SK-N-SH (cell line): ENCODE measurements at regions not wholly inside any gene's neighbourhood (a gene's known extent, or its start where the extent isn't known, plus 50 kb on each side); places are given as distances from the start of the nearest gene placed in this dataset.
A peak's percentile ranks its signal among the peaks of the same experiment; 100 is the strongest.

Experiments used
- CTCF ChIA-PET: fragments of 300-600, 350-600 bp; formaldehyde crosslinking; extraction: SDS; loops from one replicate; lab custom pipeline; 2021; lab: Yijun Ruan, JAX
- POLR2A ChIA-PET: fragments of 350-600 bp; sonication (Branson Sonifier 250); formaldehyde crosslinking; extraction: SDS; loops from one replicate; lab custom pipeline; 2020; ENCODE audit warnings: antibody characterized with exemption, inconsistent platforms; lab: Yijun Ruan, JAX
- DNase-seq: peaks from one replicate; pipeline ENCODE4 v3.0.0; 2012
- H2AFZ ChIP-seq: fragments of 200-600 bp; sonication (generic); 2 replicates; pipeline ENCODE4 v1.8.1; 2016; ENCODE audit warnings: antibody characterized with exemption, mild to moderate bottlenecking, low read depth
- H3F3A ChIP-seq: fragments of 200-600 bp; sonication (generic); replicated peaks from 2 replicates; pipeline ENCODE3; 2016; ENCODE audit warnings: antibody characterized with exemption, mild to moderate bottlenecking; ENCODE audit not compliant: insufficient read depth
- H3K27ac ChIP-seq, 2 experiments: fragments of 200-500 bp in 1 of 2; fragments of 200-600 bp in 1 of 2; sonication (Bioruptor generic) in 1 of 2; sonication (generic), shearing (Covaris generic) in 1 of 2; 2 replicates each; pipeline versions ENCODE4 v1.5.1 to v1.6.1; 2014 to 2016; ENCODE audit warnings: low read depth in 2 of 2, inconsistent platforms in 1 of 2, low read length in 1 of 2, mild to moderate bottlenecking in 1 of 2, mixed read lengths in 1 of 2
- H3K27me3 ChIP-seq: fragments of 200-600 bp; sonication (generic), shearing (Covaris generic); 2 replicates; pipeline ENCODE4 v1.6.1; 2016; ENCODE audit warnings: mixed run types; ENCODE audit not compliant: insufficient read depth
- H3K36me3 ChIP-seq, 2 experiments: fragments of 200-500 bp in 1 of 2; fragments of 200-600 bp in 1 of 2; sonication (Bioruptor generic) in 1 of 2; sonication (generic) in 1 of 2; replicated peaks in 1 of 2; 2 replicates each; pipeline versions ENCODE3 to v1.5.1; 2014 to 2016; ENCODE audit warnings: low read length in 1 of 2, mild to moderate bottlenecking in 1 of 2; ENCODE audit not compliant: insufficient read depth in 2 of 2, control insufficient read depth in 1 of 2
- H3K4me1 ChIP-seq, 2 experiments: fragments of 200-500 bp in 1 of 2; fragments of 200-600 bp in 1 of 2; sonication (Bioruptor generic) in 1 of 2; sonication (generic), shearing (Covaris generic) in 1 of 2; 2 replicates each; pipeline versions ENCODE4 v1.5.1 to v1.6.1; 2014 to 2016; ENCODE audit warnings: low read depth in 1 of 2, low read length in 1 of 2, mixed run types in 1 of 2; ENCODE audit not compliant: insufficient read depth in 2 of 2, control insufficient read depth in 1 of 2
- H3K4me2 ChIP-seq: fragments of 200-600 bp; sonication (generic), shearing (Covaris generic); 2 replicates; pipeline ENCODE4 v1.6.1; 2017; ENCODE audit warnings: mixed run types
- H3K4me3 ChIP-seq, 2 experiments: fragments of 200-500 bp in 1 of 2; fragments of 200-600 bp in 1 of 2; sonication (Bioruptor generic) in 1 of 2; sonication (generic), shearing (Covaris generic) in 1 of 2; 2 replicates each; pipeline versions ENCODE4 v1.5.1 to v1.8.1; 2014 to 2016; ENCODE audit warnings: low read depth in 2 of 2, inconsistent platforms in 1 of 2, low read length in 1 of 2, mild to moderate bottlenecking in 1 of 2, mixed read lengths in 1 of 2, moderate library complexity in 1 of 2
- H3K79me2 ChIP-seq: fragments of 200-600 bp; sonication (generic); 2 replicates; pipeline ENCODE4 v1.8.1; 2017; ENCODE audit warnings: mild to moderate bottlenecking; ENCODE audit not compliant: insufficient read depth
- H3K9ac ChIP-seq: fragments of 200-600 bp; sonication (generic); 2 replicates; pipeline ENCODE4 v1.6.1; 2017; ENCODE audit warnings: mixed run types
- H3K9me2 ChIP-seq: fragments of 200-600 bp; sonication (generic); 2 replicates; pipeline ENCODE4 v1.6.1; 2017; ENCODE audit warnings: mixed run types
- H3K9me3 ChIP-seq: fragments of 200-600 bp; sonication (generic); 2 replicates; pipeline ENCODE4 v1.6.1; 2017; ENCODE audit warnings: mixed run types, mild to moderate bottlenecking, moderate library complexity
- H4K20me1 ChIP-seq: fragments of 200-600 bp; sonication (generic); 2 replicates; pipeline ENCODE4 v1.6.1; 2017; ENCODE audit warnings: mild to moderate bottlenecking, mixed run types; ENCODE audit not compliant: insufficient read depth
- ELF1 ChIP-seq: IDR thresholded peaks from 2 replicates; pipeline ENCODE4 v1.4.0; 2012
- EP300 ChIP-seq, 2 experiments: IDR thresholded peaks; 2 replicates each; pipeline versions ENCODE4 v1.4.0 to v1.6.1; 2012; ENCODE audit warnings: borderline replicate concordance in 1 of 2, low read depth in 1 of 2, low read length in 1 of 2
- EZH2phosphoT487 ChIP-seq: fragments of 200-600 bp; sonication (generic); IDR thresholded peaks from 2 replicates; pipeline ENCODE4 v1.6.1; 2017; ENCODE audit warnings: low read depth, mixed run types, mild to moderate bottlenecking, antibody characterized with exemption, moderate library complexity, borderline replicate concordance
- GABPA ChIP-seq: IDR thresholded peaks from 2 replicates; pipeline ENCODE4 v1.4.0; 2012; ENCODE audit warnings: low read depth, mild to moderate bottlenecking
- GATA2 ChIP-seq: sonication (generic); formaldehyde crosslinking; IDR thresholded peaks from 2 replicates; pipeline ENCODE4 v1.5.0; 2020; ENCODE audit warnings: mild to moderate bottlenecking, missing genetic modification reagents
- MEF2A ChIP-seq: IDR thresholded peaks from 2 replicates; pipeline ENCODE4 v1.4.0; 2012; ENCODE audit warnings: low read depth, borderline replicate concordance
- MXI1 ChIP-seq: IDR thresholded peaks from 2 replicates; pipeline ENCODE4 v1.6.1; 2012; ENCODE audit warnings: mild to moderate bottlenecking, low read depth, low read length, improper control_type of control experiment
- NFIC ChIP-seq: IDR thresholded peaks from 2 replicates; pipeline ENCODE4 v1.4.0; 2012; ENCODE audit warnings: borderline replicate concordance
- NRF1 ChIP-seq: IDR thresholded peaks from 2 replicates; pipeline ENCODE4 v1.6.1; 2012; ENCODE audit warnings: low read depth, mild to moderate bottlenecking, low read length
- SIN3A ChIP-seq: IDR thresholded peaks from 2 replicates; pipeline ENCODE4 v1.6.1; 2012; ENCODE audit warnings: low read depth, mild to moderate bottlenecking, low read length, moderate library complexity, borderline replicate concordance
- TAF1 ChIP-seq: IDR thresholded peaks from 2 replicates; pipeline ENCODE4 v1.6.1; 2012; ENCODE audit warnings: low read depth, mild to moderate bottlenecking, low read length, moderate library complexity, borderline replicate concordance
- TCF12 ChIP-seq: IDR thresholded peaks from 2 replicates; pipeline ENCODE4 v1.4.0; 2012
- TEAD4 ChIP-seq: IDR thresholded peaks from 2 replicates; pipeline ENCODE4 v1.4.0; 2012; ENCODE audit warnings: mild to moderate bottlenecking, borderline replicate concordance; ENCODE audit not compliant: insufficient read depth
- YY1 ChIP-seq: IDR thresholded peaks from 2 replicates; pipeline ENCODE4 v1.4.0; 2012; ENCODE audit warnings: low read depth, mild to moderate bottlenecking
- WGBS: methylation state at CpG from one replicate; pipeline ENCODE4 v1.1.6; 2017; ENCODE audit warnings: low lambda C conversion rate; 5-methylcytosine and 5-hydroxymethylcytosine counted together
- TF ChIP-seq, protein P1 (sequence below): IDR thresholded peaks from 2 replicates; pipeline ENCODE4 v1.4.0; 2012; ENCODE audit warnings: low read depth
- TF ChIP-seq, protein P2 (sequence below): fragments of 200-600 bp; sonication (generic); IDR thresholded peaks from 2 replicates; pipeline ENCODE4 v1.6.1; 2017; ENCODE audit warnings: antibody characterized with exemption, mild to moderate bottlenecking, moderate library complexity
- TF ChIP-seq, protein P3 (sequence below): IDR thresholded peaks from 2 replicates; pipeline ENCODE4 v1.6.1; 2012; ENCODE audit warnings: mild to moderate bottlenecking, low read depth, low read length, moderate library complexity
- TF ChIP-seq, protein P4 (sequence below): IDR thresholded peaks from 2 replicates; pipeline ENCODE4; 2012

DNA sequence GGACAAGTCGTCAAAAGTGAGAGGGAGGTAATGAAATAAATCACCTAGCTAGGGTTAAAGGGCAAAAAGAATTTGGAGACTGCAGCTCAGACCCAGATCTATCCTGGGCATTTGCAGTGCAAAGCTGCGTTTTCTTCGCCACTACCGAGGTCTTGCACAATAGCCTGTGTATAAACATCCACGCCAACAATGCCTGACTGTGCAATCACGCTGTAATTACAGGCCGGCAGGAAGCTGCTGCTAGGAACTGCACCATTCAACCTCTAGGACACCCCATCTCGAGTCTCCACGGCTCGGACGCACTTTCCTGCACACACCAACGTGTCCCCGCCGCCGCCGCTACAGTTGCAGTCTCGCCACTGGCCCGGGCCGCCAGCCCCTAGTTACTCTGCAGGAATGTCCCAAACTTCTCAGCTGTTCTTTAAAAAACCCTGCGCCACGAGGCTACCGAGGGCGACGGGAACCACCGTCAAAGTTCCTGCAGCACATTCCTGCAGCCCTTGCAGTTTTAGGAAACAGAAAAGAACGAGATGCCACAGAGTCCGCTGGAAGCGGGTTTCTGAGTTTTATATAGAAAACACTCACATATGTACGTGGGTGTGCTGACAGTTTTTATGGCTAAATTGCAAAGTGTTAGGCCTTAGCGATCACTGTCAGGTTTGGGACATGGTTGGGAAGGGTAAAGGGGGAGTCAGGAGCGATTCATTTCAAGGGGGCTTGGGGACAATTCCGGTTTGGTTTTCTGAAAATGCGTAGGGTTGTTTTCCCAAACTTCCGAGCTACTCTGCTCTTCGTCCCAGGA lies 65.6 kb upstream of the PTGR2 start:
- peak overlapping the region; percentile 90 for H3K9ac ChIP-seq
- H3K4me2 ChIP-seq = peak overlapping the region; percentile 79
- no peaks in the 10 kb centered on the region for H3K9me3 ChIP-seq
- DNase-seq = peak; percentile 74
- no peaks in the 10 kb centered on the region for H3K27me3 ChIP-seq
- ChIA-PET CTCF (interaction anchor here (0.7 to 3.7 kb wide), 11 partner anchors 8 to 101 kb away, joined by 3 to 24 read pairs (median 4); partner anchors contain the start of gene ZNF410), POLR2A (interaction anchor here (0.6 to 2.0 kb wide), 7 partner anchors 10 to 66 kb away, joined by 3 to 7 read pairs (median 3); partner anchors contain the start of gene PTGR2)
- peak overlapping the region; percentile 72 to 87 for H3K27ac ChIP-seq
- TF ChIP-seq SIN3A (no peak; the same call in 1 of the 2 replicates), GATA2 (CRISPR knock-in tag) (no peak), MXI1 (0 out of 2 replicates have a peak, but pooled peaks have one; percentile 10), GABPA (no peak), EP300 (IDR thresholded peaks at IDR 0.05; ENCODE audit: borderline replicate concordance in 1 of 2, low read depth in 1 of 2, low read length in 1 of 2) (no peak), EZH2phosphoT487 (no peak), TAF1 (no peak), NRF1 (no peak), TCF12 (no peak), YY1 (no peak), TEAD4 (0 out of 2 replicates have a peak, but pooled peaks have one; percentile 25), MEF2A (no peak)
- TF ChIP-seq, protein P1, sequence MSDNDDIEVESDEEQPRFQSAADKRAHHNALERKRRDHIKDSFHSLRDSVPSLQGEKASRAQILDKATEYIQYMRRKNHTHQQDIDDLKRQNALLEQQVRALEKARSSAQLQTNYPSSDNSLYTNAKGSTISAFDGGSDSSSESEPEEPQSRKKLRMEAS = peak; percentile 48; the same call in 1 of the 2 replicates
- 2% methylated on average over 16 of the region's 35 CpGs for WGBS
- no peaks in the 10 kb centered on the region for H3K9me2 ChIP-seq
- H4K20me1 ChIP-seq = peaks cover 3% of the 10 kb centered on the region; the same call in 1 of the 2 replicates
- H3K4me1 ChIP-seq = peaks cover 20 to 31% of the 10 kb centered on the region in 2 experiments
- no peaks in the 10 kb centered on the region for H3K36me3 ChIP-seq
- peaks cover 75% of the 10 kb centered on the region for H3K79me2 ChIP-seq
- H3F3A ChIP-seq = peaks cover 15% of the 10 kb centered on the region
- peak overlapping the region; percentile 80 to 88 for H3K4me3 ChIP-seq
- H2AFZ ChIP-seq = peak overlapping the region; percentile 54; the same call in 1 of the 2 replicates

DNA sequence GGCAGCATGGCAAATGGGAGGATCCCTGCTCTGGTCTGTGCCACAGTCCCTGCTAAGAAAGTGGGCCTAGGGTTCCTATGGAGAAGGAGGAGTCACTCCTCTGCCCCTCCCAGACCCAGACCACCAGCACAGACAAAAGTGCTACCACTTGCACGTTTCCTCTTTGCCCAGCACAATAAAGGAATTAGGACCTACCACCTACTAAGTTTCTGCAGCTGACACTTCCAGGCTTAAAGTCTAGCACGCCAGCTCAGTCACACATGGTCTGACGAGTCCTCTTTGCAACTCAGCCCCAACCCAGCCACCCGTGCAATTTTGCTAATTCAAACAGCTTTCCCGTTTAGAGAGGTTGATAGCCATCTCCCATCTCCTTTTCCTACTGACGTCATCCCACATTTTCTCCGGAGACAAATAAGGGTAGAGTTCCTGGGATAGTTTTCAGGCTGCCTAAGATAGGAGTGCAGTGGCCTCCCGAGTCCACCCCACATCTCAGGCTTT lies 66.2 kb upstream of the PTGR2 start:
- Histone ChIP-seq H3K4me3 (peak overlapping the region; percentile 80 to 88), H3K36me3 (no peaks in the 10 kb centered on the region), H3K4me1 (peaks cover 20 to 31% of the 10 kb centered on the region in 2 experiments), H3K79me2 (peaks cover 82% of the 10 kb centered on the region), H3K9me3 (no peaks in the 10 kb centered on the region), H3K4me2 (peak overlapping the region; percentile 79), H3F3A (peaks cover 15% of the 10 kb centered on the region), H3K27me3 (no peaks in the 10 kb centered on the region), H3K9ac (peak overlapping the region; percentile 90; the same call in 1 of the 2 replicates), H3K9me2 (no peaks in the 10 kb centered on the region), H3K27ac (peak overlapping the region; percentile 72 to 87), H2AFZ (peak overlapping the region; percentile 10; the same call in 1 of the 2 replicates), H4K20me1 (peaks cover 3% of the 10 kb centered on the region; the same call in 1 of the 2 replicates)
- ChIA-PET CTCF (interaction anchor here (0.7 to 3.7 kb wide), 11 partner anchors 14 to 57 kb away, joined by 3 to 24 read pairs (median 4); a partner anchor contains a TSS), POLR2A (interaction anchor here (0.6 to 2.0 kb wide), 4 partner anchors 11 to 67 kb away, joined by 3 to 7 read pairs (median 3); partner anchors contain the start of gene PTGR2)
- DNase-seq = peak; percentile 61
- 11% methylated on average over 8 of the region's 8 CpGs for WGBS
- TF ChIP-seq SIN3A (0 out of 2 replicates have a peak, but pooled peaks have one; percentile 17), TCF12 (no peak; the same call in 1 of the 2 replicates), MXI1 (peak; percentile 73), GATA2 (CRISPR knock-in tag) (no peak; the same call in 1 of the 2 replicates), ELF1 (no peak), NFIC (no peak)
- TF ChIP-seq, protein P2, sequence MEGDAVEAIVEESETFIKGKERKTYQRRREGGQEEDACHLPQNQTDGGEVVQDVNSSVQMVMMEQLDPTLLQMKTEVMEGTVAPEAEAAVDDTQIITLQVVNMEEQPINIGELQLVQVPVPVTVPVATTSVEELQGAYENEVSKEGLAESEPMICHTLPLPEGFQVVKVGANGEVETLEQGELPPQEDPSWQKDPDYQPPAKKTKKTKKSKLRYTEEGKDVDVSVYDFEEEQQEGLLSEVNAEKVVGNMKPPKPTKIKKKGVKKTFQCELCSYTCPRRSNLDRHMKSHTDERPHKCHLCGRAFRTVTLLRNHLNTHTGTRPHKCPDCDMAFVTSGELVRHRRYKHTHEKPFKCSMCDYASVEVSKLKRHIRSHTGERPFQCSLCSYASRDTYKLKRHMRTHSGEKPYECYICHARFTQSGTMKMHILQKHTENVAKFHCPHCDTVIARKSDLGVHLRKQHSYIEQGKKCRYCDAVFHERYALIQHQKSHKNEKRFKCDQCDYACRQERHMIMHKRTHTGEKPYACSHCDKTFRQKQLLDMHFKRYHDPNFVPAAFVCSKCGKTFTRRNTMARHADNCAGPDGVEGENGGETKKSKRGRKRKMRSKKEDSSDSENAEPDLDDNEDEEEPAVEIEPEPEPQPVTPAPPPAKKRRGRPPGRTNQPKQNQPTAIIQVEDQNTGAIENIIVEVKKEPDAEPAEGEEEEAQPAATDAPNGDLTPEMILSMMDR = no peak
- TF ChIP-seq, protein P3, sequence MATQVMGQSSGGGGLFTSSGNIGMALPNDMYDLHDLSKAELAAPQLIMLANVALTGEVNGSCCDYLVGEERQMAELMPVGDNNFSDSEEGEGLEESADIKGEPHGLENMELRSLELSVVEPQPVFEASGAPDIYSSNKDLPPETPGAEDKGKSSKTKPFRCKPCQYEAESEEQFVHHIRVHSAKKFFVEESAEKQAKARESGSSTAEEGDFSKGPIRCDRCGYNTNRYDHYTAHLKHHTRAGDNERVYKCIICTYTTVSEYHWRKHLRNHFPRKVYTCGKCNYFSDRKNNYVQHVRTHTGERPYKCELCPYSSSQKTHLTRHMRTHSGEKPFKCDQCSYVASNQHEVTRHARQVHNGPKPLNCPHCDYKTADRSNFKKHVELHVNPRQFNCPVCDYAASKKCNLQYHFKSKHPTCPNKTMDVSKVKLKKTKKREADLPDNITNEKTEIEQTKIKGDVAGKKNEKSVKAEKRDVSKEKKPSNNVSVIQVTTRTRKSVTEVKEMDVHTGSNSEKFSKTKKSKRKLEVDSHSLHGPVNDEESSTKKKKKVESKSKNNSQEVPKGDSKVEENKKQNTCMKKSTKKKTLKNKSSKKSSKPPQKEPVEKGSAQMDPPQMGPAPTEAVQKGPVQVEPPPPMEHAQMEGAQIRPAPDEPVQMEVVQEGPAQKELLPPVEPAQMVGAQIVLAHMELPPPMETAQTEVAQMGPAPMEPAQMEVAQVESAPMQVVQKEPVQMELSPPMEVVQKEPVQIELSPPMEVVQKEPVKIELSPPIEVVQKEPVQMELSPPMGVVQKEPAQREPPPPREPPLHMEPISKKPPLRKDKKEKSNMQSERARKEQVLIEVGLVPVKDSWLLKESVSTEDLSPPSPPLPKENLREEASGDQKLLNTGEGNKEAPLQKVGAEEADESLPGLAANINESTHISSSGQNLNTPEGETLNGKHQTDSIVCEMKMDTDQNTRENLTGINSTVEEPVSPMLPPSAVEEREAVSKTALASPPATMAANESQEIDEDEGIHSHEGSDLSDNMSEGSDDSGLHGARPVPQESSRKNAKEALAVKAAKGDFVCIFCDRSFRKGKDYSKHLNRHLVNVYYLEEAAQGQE = no peak
- TF ChIP-seq, protein P4, sequence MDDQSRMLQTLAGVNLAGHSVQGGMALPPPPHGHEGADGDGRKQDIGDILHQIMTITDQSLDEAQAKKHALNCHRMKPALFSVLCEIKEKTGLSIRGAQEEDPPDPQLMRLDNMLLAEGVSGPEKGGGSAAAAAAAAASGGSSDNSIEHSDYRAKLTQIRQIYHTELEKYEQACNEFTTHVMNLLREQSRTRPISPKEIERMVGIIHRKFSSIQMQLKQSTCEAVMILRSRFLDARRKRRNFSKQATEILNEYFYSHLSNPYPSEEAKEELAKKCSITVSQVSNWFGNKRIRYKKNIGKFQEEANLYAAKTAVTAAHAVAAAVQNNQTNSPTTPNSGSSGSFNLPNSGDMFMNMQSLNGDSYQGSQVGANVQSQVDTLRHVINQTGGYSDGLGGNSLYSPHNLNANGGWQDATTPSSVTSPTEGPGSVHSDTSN = peak; percentile 31; the same call in 1 of the 2 replicates
